Gastrocnemius medialis (tissue), 4 donors: ENCODE measurements at regions not wholly inside any gene's neighbourhood (a gene's known extent, or its start where the extent isn't known, plus 50 kb on each side); places are given as distances from the start of the nearest gene placed in this dataset.

Experiments
- CTCF ChIP-seq, 5 experiments: fragments of 450-650 bp in 3 of 5; fragments of 200-600 bp in 2 of 5; sonication (generic) in 2 of 5; IDR thresholded peaks in 4 of 5; conservative IDR thresholded peaks in 1 of 5; 1 replicate in 4 of 5; 2 replicates in 1 of 5; pipeline ENCODE4 v1.5.1; 2016 to 2019; ENCODE audit warnings: antibody characterized with exemption in 5 of 5, mild to moderate bottlenecking in 3 of 5, moderate library complexity in 3 of 5
- POLR2A ChIP-seq, 2 donors: fragments of 450-650 bp; IDR thresholded peaks; one replicate each; pipeline ENCODE4 v1.6.1; 2017; ENCODE audit warnings: antibody characterized with exemption in 2 of 2, mild to moderate bottlenecking in 2 of 2, moderate library complexity in 2 of 2

DNA sequence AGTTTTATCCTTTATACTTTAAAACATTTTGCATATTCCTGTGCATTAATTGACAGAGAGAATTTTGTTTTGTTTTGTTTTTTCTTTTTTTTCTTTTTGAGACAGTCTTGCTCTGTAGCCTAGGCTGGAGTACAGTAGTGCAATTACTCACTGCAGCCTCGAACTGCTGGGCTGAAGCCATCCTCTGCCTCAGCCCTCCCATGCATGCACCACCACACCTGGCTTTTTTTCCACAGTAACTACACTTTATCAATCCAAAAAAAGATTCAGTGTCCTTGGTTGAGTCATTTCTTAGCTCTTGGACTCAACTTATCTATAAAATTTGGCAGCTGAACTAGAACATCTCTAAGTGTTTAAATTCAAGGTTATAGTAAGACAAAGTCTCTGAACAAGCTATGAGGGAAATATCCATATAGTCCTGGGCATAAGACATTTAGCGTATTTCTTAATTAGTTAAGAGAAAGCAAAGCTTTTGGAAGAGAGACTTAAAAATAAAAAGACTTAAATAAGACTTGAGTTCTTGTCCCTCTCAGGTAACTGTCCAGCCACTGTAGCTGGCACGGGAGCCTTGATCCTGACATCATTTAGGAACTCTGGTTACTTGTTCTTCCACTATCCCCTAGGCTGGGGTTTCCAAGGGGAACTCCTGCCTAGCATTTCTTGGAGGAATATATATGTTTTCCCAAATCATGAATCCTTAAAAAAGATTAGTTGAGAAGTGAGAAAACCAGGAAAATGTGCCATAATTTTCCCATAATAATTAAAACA is 300.1 kb downstream of the HACE1 start:
- TF ChIP-seq CTCF (IDR thresholded peaks at IDR 0.05 in 4 of 5, conservative IDR thresholded peaks at IDR 0.05 in 1 of 5) = no peak
- no peak for TF ChIP-seq POLR2A (IDR thresholded peaks at IDR 0.05)
